ENCODE measurements at regions not wholly inside any gene's neighbourhood (a gene's known extent, or its start where the extent isn't known, plus 50 kb on each side); places are given as distances from the start of the nearest gene placed in this dataset.

DNA sequence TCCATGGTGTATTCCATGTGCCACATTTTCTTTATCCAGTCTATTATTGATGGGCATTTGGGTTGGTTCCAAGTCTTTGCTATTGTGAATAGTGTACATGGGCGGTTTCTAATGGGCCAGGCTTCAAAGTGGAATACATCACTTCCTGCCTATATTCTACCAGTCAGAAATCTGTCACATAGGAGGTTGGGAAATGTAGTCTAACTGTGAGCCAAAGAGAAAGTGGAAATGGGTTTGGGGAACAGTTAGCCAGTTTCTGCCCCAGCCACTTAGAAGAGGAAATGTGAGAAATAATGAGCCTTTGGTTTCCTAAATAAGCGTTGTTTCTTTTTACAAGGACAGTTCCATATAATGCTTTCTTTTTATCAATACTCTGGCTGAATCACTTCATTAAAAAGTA, 85.1 kb upstream of the AP1S2 start:
- no peak for TF ChIP-seq CTCF (IDR thresholded peaks at IDR 0.05)
- TF ChIP-seq POLR2A (IDR thresholded peaks at IDR 0.05), result no peak
